Epithelial cell of esophagus (primary cell): ENCODE measurements at regions not wholly inside any gene's neighbourhood (a gene's known extent, or its start where the extent isn't known, plus 50 kb on each side); places are given as distances from the start of the nearest gene placed in this dataset.

Experiments
- DNase-seq: peaks from one replicate; pipeline ENCODE4 v3.0.0; 2010; ENCODE audit warnings: low read depth
- H3K4me3 ChIP-seq: 2 replicates; pipeline ENCODE4 v1.5.1; 2011; ENCODE audit warnings: mild to moderate bottlenecking, low read length, control low read depth
- TF ChIP-seq, protein P1 (sequence below): IDR thresholded peaks from 2 replicates; pipeline ENCODE4 v1.5.1; 2011; ENCODE audit warnings: low read depth, mild to moderate bottlenecking, low read length, control low read depth, inconsistent platforms; ENCODE audit not compliant: insufficient read depth; ENCODE audit errors: missing control alignments

DNA sequence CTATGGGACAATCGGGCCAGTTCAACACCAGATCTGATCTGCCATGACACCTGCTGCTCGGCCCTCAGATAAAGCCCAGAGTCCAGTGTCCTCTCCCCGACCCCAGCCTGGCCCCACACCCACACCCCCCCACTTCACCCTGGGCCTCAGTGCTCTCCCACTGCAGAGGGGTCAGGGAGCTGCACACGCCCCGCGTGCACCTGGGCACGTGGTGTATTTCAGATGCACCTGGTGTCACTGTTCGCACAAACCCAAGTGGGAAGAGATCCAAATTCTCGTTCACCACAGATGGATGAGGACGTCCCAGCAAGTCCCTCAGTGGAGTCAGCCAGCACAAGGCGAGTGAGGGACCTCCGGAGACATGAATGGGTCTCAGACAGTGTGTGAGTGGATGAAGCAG lies 161.3 kb downstream of the RTP5 start:
- TF ChIP-seq, protein P1, sequence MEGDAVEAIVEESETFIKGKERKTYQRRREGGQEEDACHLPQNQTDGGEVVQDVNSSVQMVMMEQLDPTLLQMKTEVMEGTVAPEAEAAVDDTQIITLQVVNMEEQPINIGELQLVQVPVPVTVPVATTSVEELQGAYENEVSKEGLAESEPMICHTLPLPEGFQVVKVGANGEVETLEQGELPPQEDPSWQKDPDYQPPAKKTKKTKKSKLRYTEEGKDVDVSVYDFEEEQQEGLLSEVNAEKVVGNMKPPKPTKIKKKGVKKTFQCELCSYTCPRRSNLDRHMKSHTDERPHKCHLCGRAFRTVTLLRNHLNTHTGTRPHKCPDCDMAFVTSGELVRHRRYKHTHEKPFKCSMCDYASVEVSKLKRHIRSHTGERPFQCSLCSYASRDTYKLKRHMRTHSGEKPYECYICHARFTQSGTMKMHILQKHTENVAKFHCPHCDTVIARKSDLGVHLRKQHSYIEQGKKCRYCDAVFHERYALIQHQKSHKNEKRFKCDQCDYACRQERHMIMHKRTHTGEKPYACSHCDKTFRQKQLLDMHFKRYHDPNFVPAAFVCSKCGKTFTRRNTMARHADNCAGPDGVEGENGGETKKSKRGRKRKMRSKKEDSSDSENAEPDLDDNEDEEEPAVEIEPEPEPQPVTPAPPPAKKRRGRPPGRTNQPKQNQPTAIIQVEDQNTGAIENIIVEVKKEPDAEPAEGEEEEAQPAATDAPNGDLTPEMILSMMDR: no peak
- DNase-seq: no peak
- H3K4me3 ChIP-seq: no peak overlapping the region

DNA sequence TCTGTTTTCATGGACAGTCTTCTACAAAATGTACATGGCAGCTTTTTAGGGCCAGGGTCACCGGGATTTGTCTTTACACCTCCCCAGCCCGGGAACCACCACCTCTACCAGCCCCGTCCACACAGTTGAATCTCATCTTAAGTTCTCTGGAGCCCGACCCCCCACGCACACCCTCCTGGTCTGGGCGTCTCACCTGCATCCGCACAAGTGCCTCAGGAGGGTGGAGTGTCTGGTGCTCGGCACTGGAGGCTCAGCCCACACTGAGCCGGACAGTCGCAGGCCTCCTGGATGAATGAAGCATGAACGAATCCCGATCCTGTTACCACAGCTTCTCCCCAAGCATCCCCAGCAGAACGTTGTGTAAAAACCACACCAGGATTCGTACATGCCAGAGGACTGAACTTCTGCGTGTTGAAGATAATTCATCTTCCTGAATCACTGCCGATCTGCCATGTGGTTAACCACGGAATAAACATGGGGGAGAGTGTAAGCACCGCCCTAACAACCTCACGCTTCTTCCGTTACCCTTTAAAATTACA lies 162.0 kb downstream of the RTP5 start:
- DNase-seq: peak; percentile 17
- TF ChIP-seq, protein P1: no peak
- no peak overlapping the region for H3K4me3 ChIP-seq

DNA sequence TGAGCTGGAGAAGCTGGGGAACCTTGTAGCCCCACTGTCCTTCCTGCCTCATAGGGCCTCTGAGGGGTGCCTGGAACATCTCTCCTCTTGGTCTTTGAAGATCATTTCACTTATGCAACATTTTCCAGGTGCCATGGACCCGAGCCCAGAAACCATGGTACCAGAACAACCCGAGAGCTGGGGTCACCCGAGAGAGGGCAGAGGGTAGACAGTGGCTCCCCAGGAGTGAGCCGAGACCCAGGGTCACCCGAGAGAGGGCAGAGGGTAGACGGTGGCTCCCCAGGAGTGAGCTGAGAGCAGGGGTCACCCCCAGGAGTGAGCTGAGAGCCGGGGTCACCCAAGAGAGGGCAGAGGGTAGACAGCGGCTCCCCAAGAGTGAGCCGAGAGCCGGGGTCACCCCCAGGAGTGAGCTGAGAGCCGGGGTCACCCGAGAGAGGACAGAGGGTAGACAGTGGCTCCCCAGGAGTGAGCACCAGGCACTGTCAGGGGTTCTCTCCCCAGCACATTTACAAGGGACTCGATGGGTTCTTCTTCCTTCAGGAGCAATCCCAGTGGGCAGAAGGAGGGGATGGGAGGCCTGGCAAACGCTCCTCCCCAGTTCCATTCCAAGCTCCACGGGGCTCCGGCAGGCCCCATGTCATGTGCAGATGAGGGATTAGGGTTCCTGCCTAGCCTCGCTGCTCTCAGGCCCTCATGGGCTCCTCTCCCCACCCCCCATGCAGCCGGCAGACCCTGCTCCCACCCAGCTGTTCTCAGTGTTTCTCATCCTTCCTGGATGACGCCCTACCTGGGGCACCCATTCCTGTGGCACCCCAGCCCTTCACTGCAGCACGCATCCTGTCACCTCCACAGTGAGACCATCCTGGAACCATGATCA lies 163.5 kb downstream of the RTP5 start:
- H3K4me3 ChIP-seq: no peak overlapping the region
- TF ChIP-seq, protein P1: no peak
- DNase-seq: no peak

DNA sequence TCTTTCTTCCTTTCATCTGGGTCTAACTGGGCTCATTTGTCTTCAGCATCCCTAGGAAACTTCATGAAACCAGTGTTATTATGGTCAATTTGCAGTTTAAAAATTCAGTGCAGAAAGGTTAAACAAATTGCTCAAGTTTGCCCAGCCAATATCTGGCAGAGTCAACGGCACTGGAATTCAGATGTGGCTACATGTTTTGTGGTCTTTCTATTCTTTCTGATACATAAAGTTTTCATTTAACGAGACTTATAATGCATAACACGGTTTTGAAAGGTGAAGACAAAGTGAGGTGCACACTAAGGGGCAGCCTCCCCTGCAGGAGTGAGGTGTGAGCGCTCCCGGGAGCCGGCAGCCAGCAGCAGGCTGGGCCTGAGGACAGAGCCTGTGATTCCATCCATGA lies 164.6 kb downstream of the RTP5 start:
- H3K4me3 ChIP-seq: no peak overlapping the region
- DNase-seq: no peak
- TF ChIP-seq, protein P1: no peak

DNA sequence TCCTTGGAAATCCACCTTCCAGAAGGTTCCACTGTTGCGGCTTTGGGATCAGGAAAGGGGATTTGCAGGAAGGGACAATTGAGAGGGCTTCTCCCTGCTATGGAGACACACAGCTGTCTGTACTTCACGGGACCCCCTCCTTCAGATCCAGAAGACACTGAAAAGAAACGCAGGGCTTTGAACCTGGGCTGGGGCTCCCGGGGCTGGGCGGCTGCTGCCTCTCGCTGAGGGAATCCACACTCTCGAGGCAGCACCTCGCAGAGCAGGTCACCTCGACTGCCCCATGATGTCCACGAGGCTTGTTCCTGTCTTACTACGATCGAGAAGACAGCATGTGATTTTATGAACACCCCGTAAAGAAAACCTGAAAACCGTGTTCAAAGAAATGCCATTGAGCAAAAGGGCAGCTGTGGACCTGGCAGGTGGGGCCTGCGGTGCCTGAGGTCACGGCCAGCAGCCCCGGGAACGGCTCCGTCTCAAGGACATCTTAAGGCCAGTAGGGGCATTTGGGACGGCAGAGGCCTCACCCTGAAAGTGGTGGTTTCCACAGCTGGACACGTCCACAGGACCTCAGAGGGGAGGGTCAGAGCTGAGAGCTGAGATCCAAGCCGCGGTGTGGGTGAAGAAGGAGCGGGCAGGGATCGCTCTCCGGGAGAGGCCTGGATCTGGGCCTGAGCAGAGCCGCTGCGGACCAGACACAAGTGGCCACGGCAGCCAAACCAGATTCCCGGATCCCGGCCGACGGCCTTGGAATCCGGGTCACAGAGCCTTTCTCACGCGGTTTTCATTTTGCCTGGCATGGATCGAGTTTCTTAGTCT lies 165.7 kb downstream of the RTP5 start:
- DNase-seq: no peak
- TF ChIP-seq, protein P1: no peak
- H3K4me3 ChIP-seq: no peak overlapping the region

DNA sequence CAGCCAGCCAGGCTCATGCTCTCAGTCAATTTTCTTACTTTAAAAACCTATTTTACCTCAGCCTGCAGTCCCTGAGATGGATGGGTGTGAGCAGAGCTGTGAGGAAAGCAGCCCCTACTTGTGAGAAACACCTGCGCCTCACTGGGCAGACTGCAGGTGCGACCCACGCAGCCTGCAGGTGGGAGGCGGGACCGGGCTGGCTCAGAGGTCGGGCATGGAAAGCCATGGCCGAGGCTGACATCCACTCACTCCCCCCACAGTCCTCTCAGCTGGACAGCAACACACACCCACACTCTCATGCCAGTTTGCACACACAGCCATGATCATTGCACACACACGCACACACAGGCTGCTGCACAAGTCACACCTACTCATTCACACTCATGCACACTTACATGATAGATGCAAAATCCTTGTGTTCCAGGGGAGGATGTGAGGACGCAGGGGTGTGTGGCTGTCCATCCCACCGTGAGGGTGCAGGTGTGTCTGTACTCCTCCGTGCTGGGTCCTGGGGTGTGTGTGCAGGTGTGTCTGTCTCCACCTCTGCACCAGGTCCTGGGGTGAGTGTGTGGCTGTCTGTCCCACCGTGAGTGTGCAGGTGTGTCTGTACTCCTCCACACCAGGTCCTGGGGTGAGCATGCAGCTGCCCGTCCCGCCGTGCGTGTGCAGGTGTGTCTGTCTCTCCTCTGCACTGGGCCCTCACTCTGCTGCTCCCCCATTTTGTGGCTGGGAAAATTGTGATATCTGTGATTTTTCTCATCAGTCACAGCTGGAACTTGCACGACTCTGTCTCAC lies 166.5 kb downstream of the RTP5 start:
- TF ChIP-seq, protein P1: no peak
- no peak overlapping the region for H3K4me3 ChIP-seq
- DNase-seq: no peak
